ENCODE measurements at regions not wholly inside any gene's neighbourhood (a gene's known extent, or its start where the extent isn't known, plus 50 kb on each side); places are given as distances from the start of the nearest gene placed in this dataset.

- DNase-seq (ENCODE audit: low spot score), result no peak
These were observed 63.0 kb upstream of the MGMT start for GRCh38 chr10:129404091-129404490.

- DNase-seq (ENCODE audit: low spot score), result no peak
These were observed 61.7 kb upstream of the MGMT start for GRCh38 chr10:129405389-129405788.

- no peak for DNase-seq (ENCODE audit: low spot score)
These were observed 56.2 kb upstream of the MGMT start for GRCh38 chr10:129410688-129411392.

- no peak for DNase-seq (ENCODE audit: low spot score)
These were observed 55.7 kb upstream of the MGMT start for GRCh38 chr10:129411393-129411705.

- DNase-seq (ENCODE audit: low spot score), result no peak
These were observed 55.3 kb upstream of the MGMT start for GRCh38 chr10:129411772-129412171.

GRCh38 chr10:129413024-129413423 lies 54.0 kb upstream of the MGMT start:
- no peak for DNase-seq (ENCODE audit: low spot score)

GRCh38 chr10:129415215-129416140 lies 51.6 kb upstream of the MGMT start:
- DNase-seq (ENCODE audit: low spot score), result no peak

GRCh38 chr10:129416155-129416554 lies 50.9 kb upstream of the MGMT start:
- DNase-seq (ENCODE audit: low spot score), result no peak

GRCh38 chr10:129416956-129417765 lies 49.9 kb upstream of the MGMT start:
- DNase-seq (ENCODE audit: low spot score), result no peak

All from mesenteric fat pad (tissue), 1 donor.